GM12872 (cell line): ENCODE measurements at regions not wholly inside any gene's neighbourhood (a gene's known extent, or its start where the extent isn't known, plus 50 kb on each side); places are given as distances from the start of the nearest gene placed in this dataset.

Source experiments
- TF ChIP-seq, protein P1 (sequence below): IDR thresholded peaks from 3 replicates; pipeline ENCODE4 v1.5.1; 2011; ENCODE audit warnings: low read depth, mild to moderate bottlenecking, low read length, moderate library complexity; ENCODE audit not compliant: insufficient read depth

DNA sequence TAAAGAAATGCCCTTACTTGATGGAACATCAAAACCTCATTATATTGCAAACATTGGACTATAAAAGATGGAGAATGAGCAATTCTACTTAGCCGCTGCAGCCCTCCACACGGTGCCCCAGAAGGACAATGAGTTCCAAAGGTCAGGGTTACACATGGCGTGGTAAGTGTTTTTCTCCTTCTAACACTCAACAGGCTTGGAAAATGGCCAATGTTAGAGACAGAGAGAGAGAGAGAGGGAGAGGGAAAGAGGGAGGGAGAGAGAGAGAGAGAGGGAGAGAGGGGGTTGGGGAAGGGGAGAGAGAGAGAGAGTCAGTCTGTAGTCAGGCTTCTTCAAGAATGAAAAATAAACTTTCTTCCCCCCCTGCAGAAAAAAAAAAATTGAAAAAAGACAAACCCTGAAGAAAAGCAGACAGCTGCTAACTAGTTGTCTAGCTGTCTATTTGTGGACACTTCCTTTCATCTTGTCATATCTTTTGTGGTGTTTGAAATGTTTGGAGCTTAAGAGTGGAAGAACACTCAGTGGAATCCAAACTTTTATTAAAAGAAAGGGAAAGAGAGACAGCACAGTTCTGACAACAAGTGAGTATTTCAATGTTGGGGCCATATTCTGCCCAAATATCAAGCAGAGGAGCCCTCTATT is 324.8 kb downstream of the TMEM38B start:
- TF ChIP-seq, protein P1, sequence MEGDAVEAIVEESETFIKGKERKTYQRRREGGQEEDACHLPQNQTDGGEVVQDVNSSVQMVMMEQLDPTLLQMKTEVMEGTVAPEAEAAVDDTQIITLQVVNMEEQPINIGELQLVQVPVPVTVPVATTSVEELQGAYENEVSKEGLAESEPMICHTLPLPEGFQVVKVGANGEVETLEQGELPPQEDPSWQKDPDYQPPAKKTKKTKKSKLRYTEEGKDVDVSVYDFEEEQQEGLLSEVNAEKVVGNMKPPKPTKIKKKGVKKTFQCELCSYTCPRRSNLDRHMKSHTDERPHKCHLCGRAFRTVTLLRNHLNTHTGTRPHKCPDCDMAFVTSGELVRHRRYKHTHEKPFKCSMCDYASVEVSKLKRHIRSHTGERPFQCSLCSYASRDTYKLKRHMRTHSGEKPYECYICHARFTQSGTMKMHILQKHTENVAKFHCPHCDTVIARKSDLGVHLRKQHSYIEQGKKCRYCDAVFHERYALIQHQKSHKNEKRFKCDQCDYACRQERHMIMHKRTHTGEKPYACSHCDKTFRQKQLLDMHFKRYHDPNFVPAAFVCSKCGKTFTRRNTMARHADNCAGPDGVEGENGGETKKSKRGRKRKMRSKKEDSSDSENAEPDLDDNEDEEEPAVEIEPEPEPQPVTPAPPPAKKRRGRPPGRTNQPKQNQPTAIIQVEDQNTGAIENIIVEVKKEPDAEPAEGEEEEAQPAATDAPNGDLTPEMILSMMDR = no peak

DNA sequence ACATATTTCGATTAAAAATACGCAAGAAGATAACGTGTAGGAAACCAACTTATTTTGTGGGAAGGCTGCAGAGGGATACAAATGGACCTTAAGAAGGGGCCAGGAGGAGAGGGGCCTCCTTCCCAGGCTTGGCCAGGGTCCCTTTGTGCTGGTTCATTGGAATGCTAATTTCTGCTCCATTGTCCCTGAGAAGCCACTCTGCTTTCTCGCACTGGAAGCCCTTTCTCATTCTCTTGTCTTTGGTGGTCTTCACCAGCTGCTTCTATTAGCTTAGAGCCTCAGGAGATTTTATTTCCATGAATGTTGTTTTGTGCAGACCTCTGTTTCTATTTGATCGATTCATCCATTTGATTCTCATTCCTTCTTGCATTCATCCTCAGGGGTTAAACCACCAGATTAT is 325.4 kb downstream of the TMEM38B start:
- TF ChIP-seq, protein P1 = no peak

DNA sequence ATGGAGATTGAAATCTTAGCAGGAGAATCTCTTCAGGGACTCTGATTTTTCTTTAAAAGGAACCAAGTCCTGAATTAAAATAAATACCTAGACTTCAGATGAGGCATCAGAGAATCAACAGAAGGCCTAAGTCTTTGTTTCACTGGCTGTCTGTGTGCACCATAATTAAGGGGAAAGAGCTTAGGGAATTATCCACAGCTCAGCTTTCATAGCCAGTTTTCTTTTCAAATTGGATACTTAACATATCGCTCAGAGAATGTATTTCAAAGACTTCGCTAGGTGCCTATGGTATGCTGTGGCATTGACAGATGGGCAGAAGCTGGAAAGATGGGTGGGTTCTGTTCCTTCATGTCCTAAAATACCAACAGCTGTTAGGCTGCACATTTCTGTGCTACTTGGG is 325.8 kb downstream of the TMEM38B start:
- TF ChIP-seq, protein P1 = no peak

DNA sequence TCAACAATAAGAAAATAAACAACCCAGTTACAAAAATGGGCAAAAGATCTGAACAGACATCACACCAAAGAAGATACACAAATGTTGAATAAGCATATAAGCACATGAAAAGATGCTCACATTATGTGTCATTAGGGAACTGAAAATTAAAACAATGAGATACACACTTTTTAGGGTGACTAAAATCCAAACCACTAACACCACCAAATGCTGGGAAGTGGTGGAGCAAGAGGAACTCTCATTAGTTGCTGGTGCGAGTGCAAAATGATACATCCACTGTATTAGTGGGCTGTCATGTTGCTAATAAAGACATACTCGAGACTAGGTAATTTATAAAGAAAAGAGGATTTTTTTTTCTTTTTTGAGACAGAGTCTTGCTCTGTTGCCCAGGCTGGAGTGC is 329.1 kb downstream of the TMEM38B start:
- TF ChIP-seq, protein P1 = no peak

DNA sequence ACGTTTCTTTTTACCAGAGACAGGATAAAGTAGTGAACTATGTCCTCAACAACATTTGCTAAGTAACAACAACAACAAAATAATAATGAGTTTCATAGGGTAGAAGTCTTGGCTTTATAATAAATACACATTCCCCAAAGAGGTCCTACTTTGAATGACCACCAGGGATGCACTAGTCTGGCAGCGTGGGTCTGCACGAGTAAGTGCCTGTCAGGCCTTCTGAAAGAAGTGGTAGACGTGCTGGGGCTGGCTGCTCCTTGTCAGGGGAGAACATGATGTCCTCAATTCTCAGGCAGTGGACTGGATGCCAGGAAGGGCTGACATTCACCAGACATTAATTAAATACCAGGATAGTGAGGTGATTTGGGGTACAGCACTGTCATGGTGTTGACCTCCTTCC is 331.1 kb downstream of the TMEM38B start:
- TF ChIP-seq, protein P1 = no peak

DNA sequence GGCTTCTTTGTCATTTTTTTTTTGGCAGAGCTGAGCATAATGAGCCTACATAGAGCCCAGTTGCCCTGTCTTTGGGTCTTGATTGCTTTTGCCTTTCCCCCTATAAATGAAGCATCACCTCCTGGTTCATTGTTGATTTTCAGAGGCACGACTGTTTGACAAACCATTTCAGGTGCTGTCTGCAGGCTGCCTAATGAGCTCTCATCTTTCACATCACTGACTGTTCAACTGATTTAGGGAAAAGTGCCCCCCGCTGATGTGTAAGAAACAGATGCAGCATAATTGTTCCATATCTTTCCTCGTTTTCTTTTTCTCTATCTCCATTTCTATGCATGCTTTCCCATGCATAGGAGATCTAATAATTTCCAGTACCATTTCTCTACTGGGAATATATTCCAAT is 338.6 kb downstream of the TMEM38B start:
- TF ChIP-seq, protein P1 = no peak

DNA sequence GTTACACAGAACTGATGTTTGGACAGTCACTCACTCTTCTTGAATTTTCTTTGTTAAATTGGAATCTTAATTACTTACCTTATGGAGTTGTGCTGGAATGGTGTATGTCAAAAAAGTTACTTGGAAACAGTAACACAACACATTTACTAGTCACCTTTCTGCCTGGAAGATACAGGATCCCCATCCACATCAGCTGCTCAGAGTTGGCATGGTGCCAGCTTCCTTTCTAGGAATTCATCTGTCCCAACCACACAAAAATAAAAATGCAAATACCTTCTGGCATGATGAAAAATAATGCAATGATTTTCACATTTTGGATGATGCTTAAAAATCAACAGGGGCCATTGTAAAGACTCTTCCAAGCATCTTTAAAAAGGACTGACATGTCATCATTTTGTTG is 341.5 kb downstream of the TMEM38B start:
- TF ChIP-seq, protein P1 = no peak
